KMS-11 (cell line): ENCODE measurements at regions not wholly inside any gene's neighbourhood (a gene's known extent, or its start where the extent isn't known, plus 50 kb on each side); places are given as distances from the start of the nearest gene placed in this dataset.

Experiments used
- H2AFZ ChIP-seq: fragments of 200-600 bp; sonication (generic); 2 replicates; pipeline ENCODE4 v1.6.1; 2016; ENCODE audit warnings: antibody characterized with exemption, mixed run types, low read depth
- H3K27ac ChIP-seq: fragments of 200-600 bp; sonication (generic); 2 replicates; pipeline ENCODE4 v1.6.1; 2016; ENCODE audit warnings: mild to moderate bottlenecking, mixed run types
- H3K27me3 ChIP-seq: fragments of 200-600 bp; sonication (generic); 2 replicates; pipeline ENCODE4 v1.6.1; 2017; ENCODE audit warnings: mild to moderate bottlenecking, low read depth, mixed run types, moderate library complexity; ENCODE audit not compliant: insufficient read depth
- H3K36me3 ChIP-seq: fragments of 200-600 bp; sonication (generic); 2 replicates; pipeline ENCODE4 v1.6.1; 2017; ENCODE audit warnings: mild to moderate bottlenecking, mixed run types; ENCODE audit not compliant: insufficient read depth
- H3K4me1 ChIP-seq: fragments of 200-600 bp; sonication (generic); 2 replicates; pipeline ENCODE4 v1.6.1; 2016; ENCODE audit warnings: mild to moderate bottlenecking, low read depth, mixed run types; ENCODE audit not compliant: poor library complexity, severe bottlenecking
- H3K4me2 ChIP-seq: fragments of 200-600 bp; sonication (generic); 2 replicates; pipeline ENCODE4 v1.7.0; 2016; ENCODE audit warnings: mild to moderate bottlenecking, mixed run types
- H3K4me3 ChIP-seq: fragments of 200-600 bp; sonication (generic); IDR thresholded peaks from 2 replicates; pipeline ENCODE4 v1.6.1; 2017; ENCODE audit warnings: low read depth, low read length, mixed read lengths; ENCODE audit not compliant: insufficient read depth
- H3K79me2 ChIP-seq: fragments of 200-600 bp; sonication (generic); 2 replicates; pipeline ENCODE4 v1.6.1; 2016; ENCODE audit warnings: low read depth, mixed run types; ENCODE audit not compliant: insufficient read depth
- H3K9ac ChIP-seq: fragments of 200-600 bp; sonication (generic); 2 replicates; pipeline ENCODE4 v1.6.1; 2016; ENCODE audit warnings: mild to moderate bottlenecking, mixed run types
- H4K20me1 ChIP-seq: fragments of 200-600 bp; sonication (generic); 2 replicates; pipeline ENCODE4 v1.6.1; 2016; ENCODE audit warnings: mild to moderate bottlenecking, mixed run types; ENCODE audit not compliant: insufficient read depth
- TF ChIP-seq, protein P1 (sequence below): fragments of 200-600 bp; sonication (generic); conservative IDR thresholded peaks from 2 replicates; pipeline ENCODE4 v1.6.1; 2017; ENCODE audit warnings: low read depth, mild to moderate bottlenecking, antibody characterized with exemption, low read length, moderate library complexity, mixed read lengths

GRCh38 chr7:32256376-32256775 is 186.2 kb upstream of the PDE1C start:
- TF ChIP-seq, protein P1, sequence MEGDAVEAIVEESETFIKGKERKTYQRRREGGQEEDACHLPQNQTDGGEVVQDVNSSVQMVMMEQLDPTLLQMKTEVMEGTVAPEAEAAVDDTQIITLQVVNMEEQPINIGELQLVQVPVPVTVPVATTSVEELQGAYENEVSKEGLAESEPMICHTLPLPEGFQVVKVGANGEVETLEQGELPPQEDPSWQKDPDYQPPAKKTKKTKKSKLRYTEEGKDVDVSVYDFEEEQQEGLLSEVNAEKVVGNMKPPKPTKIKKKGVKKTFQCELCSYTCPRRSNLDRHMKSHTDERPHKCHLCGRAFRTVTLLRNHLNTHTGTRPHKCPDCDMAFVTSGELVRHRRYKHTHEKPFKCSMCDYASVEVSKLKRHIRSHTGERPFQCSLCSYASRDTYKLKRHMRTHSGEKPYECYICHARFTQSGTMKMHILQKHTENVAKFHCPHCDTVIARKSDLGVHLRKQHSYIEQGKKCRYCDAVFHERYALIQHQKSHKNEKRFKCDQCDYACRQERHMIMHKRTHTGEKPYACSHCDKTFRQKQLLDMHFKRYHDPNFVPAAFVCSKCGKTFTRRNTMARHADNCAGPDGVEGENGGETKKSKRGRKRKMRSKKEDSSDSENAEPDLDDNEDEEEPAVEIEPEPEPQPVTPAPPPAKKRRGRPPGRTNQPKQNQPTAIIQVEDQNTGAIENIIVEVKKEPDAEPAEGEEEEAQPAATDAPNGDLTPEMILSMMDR = no peak
- H3K27ac ChIP-seq = no peak overlapping the region
- no peaks in the 10 kb centered on the region for H3K36me3 ChIP-seq
- no peaks in the 10 kb centered on the region for H4K20me1 ChIP-seq
- no peaks in the 10 kb centered on the region for H3K27me3 ChIP-seq
- H3K4me1 ChIP-seq = no peaks in the 10 kb centered on the region
- H3K4me2 ChIP-seq = no peak overlapping the region
- no peak overlapping the region for H3K9ac ChIP-seq
- no peak overlapping the region for H3K4me3 ChIP-seq
- H2AFZ ChIP-seq = no peak overlapping the region
- H3K79me2 ChIP-seq = no peaks in the 10 kb centered on the region

DNA sequence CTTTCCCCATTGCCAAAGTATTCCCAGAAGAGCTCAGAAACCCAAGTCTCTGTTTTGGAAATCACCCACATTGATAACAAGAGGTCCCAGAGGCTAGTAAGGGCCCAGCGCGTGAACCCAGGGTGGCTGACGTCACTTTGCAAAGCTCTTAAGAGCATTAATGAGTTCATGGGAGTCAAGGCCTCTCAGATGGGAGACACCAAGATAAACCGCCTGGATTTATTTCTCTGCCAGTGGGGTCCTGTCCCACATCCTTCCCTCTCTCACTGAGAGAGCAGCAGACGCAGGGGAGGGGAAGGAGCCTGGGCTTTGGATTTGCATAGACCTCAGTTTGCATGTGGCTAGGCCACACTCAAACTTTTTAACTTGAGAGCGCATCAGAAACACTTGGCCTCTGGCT is 184.8 kb upstream of the PDE1C start:
- Histone ChIP-seq H3K4me2 (no peak overlapping the region), H3K4me3 (no peak overlapping the region), H3K27me3 (no peaks in the 10 kb centered on the region), H3K4me1 (no peaks in the 10 kb centered on the region), H3K36me3 (no peaks in the 10 kb centered on the region), H3K79me2 (no peaks in the 10 kb centered on the region), H3K9ac (no peak overlapping the region), H2AFZ (no peak overlapping the region), H3K27ac (no peak overlapping the region), H4K20me1 (no peaks in the 10 kb centered on the region)
- TF ChIP-seq, protein P1 = no peak

DNA sequence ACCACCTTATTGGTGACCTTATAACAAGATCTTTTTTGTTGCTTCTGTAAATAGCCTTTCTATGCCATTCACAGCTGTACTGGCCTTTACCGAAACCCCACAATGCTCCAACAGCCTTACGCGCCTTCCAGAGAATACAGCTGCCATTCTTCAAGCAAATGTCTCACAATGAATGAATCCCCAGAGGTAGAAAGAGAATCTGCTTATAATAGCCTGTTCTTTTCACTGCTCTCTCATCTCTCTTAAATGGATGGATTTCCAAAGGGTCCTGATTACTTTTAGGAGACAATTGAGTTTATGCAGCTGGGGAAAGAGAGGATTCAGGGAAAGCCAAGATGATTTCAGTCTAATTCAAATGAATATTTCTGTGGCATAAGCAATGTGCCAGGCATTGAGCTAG is 183.1 kb upstream of the PDE1C start:
- no peaks in the 10 kb centered on the region for H3K27me3 ChIP-seq
- H3K4me3 ChIP-seq = no peak overlapping the region
- TF ChIP-seq, protein P1 = no peak
- H4K20me1 ChIP-seq = no peaks in the 10 kb centered on the region
- H3K36me3 ChIP-seq = no peaks in the 10 kb centered on the region
- no peak overlapping the region for H3K4me2 ChIP-seq
- H2AFZ ChIP-seq = no peak overlapping the region
- H3K9ac ChIP-seq = no peak overlapping the region
- no peaks in the 10 kb centered on the region for H3K4me1 ChIP-seq
- no peaks in the 10 kb centered on the region for H3K79me2 ChIP-seq
- H3K27ac ChIP-seq = no peak overlapping the region

- Histone ChIP-seq H3K36me3 (no peaks in the 10 kb centered on the region), H3K4me2 (no peak overlapping the region), H2AFZ (no peak overlapping the region), H3K4me1 (no peaks in the 10 kb centered on the region), H3K27ac (no peak overlapping the region), H3K4me3 (no peak overlapping the region), H3K9ac (no peak overlapping the region), H4K20me1 (no peaks in the 10 kb centered on the region), H3K79me2 (no peaks in the 10 kb centered on the region), H3K27me3 (no peaks in the 10 kb centered on the region)
- TF ChIP-seq, protein P1 = no peak
Measured at GRCh38 chr7:32251659-32252058, 181.5 kb upstream of the PDE1C start.
